H1 (cell line): ENCODE measurements at regions not wholly inside any gene's neighbourhood (a gene's known extent, or its start where the extent isn't known, plus 50 kb on each side); places are given as distances from the start of the nearest gene placed in this dataset.

ENCODE experiments used
- CTCF ChIA-PET: fragments of 300-600 bp; sonication (Branson Sonifier 250); formaldehyde crosslinking; loops from one replicate; lab custom pipeline; 2021; ENCODE audit not compliant: partially characterized antibody; lab: Charles Lee
- POLR2A ChIA-PET: fragments of 300-600 bp; sonication (Branson Sonifier 250); formaldehyde crosslinking; loops from one replicate; lab custom pipeline; 2021; ENCODE audit warnings: inconsistent platforms; ENCODE audit not compliant: partially characterized antibody; lab: Charles Lee
- DNase-seq, 2 experiments: peaks; one replicate each; pipeline versions ENCODE4 v3.0.0 to v3.0.0-alpha.2; 2010 to 2022; ENCODE audit warnings: low spot score in 2 of 2, low read depth in 1 of 2, mixed read lengths in 1 of 2
- FAIRE-seq: peaks from 2 replicates; lab custom pipeline; 2011; peaks lifted over from hg19 to GRCh38; lab: Jason Lieb, UNC
- H2AFZ ChIP-seq: 2 replicates; pipeline ENCODE4 v1.8.1; 2012; ENCODE audit warnings: low read length, inconsistent platforms
- H2AK5ac ChIP-seq: 2 replicates; pipeline ENCODE4 v1.6.1; 2013; ENCODE audit warnings: low read depth, low read length
- H2BK120ac ChIP-seq: replicated peaks from 2 replicates; pipeline ENCODE3; 2013; ENCODE audit warnings: low read depth, low read length, inconsistent platforms
- H2BK12ac ChIP-seq: 2 replicates; pipeline ENCODE4 v1.6.1; 2013; ENCODE audit warnings: low read depth, low read length
- H2BK15ac ChIP-seq: 2 replicates; pipeline ENCODE4 v1.6.1; 2013; ENCODE audit warnings: low read length
- H2BK20ac ChIP-seq: 2 replicates; pipeline ENCODE4 v1.6.1; 2013; ENCODE audit warnings: low read length
- H2BK5ac ChIP-seq: 2 replicates; pipeline ENCODE4 v1.6.1; 2013; ENCODE audit warnings: low read depth, low read length
- H3K14ac ChIP-seq: 2 replicates; pipeline ENCODE4 v1.6.1; 2013; ENCODE audit warnings: inconsistent platforms; ENCODE audit not compliant: insufficient read length
- H3K18ac ChIP-seq: 2 replicates; pipeline ENCODE4 v1.6.1; 2013; ENCODE audit warnings: low read length; ENCODE audit errors: extremely low read depth
- H3K23ac ChIP-seq: 2 replicates; pipeline ENCODE4 v1.6.1; 2013; ENCODE audit warnings: inconsistent platforms; ENCODE audit not compliant: insufficient read length
- H3K23me2 ChIP-seq: 2 replicates; pipeline ENCODE4 v1.6.1; 2013; ENCODE audit warnings: low read depth, low read length
- H3K27ac ChIP-seq: 2 replicates; pipeline ENCODE4 v1.6.1; 2011; ENCODE audit warnings: low read depth, low read length, inconsistent platforms
- H3K27me3 ChIP-seq, 4 experiments: replicated peaks in 1 of 4; 1 replicate in 1 of 4; 2 replicates in 3 of 4; pipeline versions ENCODE4 v1.6.1 to v1.8.1; 2011 to 2013; ENCODE audit warnings: low read length in 3 of 4, mild to moderate bottlenecking in 3 of 4, inconsistent platforms in 2 of 4, mixed read lengths in 2 of 4, moderate library complexity in 1 of 4; ENCODE audit not compliant: control insufficient read depth in 3 of 4, insufficient read depth in 3 of 4; ENCODE audit errors: extremely low read depth in 1 of 4
- H3K36me3 ChIP-seq, 4 experiments: 2 replicates each; pipeline versions ENCODE4 v1.6.1 to v1.8.1; 2011 to 2013; ENCODE audit warnings: mild to moderate bottlenecking in 4 of 4, low read length in 3 of 4, moderate library complexity in 2 of 4, control low read depth in 1 of 4, inconsistent platforms in 1 of 4; ENCODE audit not compliant: insufficient read depth in 4 of 4, control insufficient read depth in 2 of 4
- H3K4ac ChIP-seq: replicated peaks from 2 replicates; pipeline ENCODE3; 2013; ENCODE audit warnings: low read length, low read depth, mixed read lengths, inconsistent platforms; ENCODE audit not compliant: insufficient read length
- H3K4me1 ChIP-seq, 4 experiments: replicated peaks in 1 of 4; 1 replicate in 1 of 4; 2 replicates in 3 of 4; pipeline versions ENCODE4 v1.6.1 to v1.8.1; 2011 to 2013; ENCODE audit warnings: low read length in 3 of 4, inconsistent platforms in 2 of 4, mixed read lengths in 1 of 4; ENCODE audit not compliant: insufficient read depth in 4 of 4, control insufficient read depth in 3 of 4
- H3K4me2 ChIP-seq, 2 experiments: 2 replicates each; pipeline versions ENCODE4 v1.6.1 to v1.8.1; 2011 to 2013; ENCODE audit warnings: low read depth in 2 of 2, low read length in 2 of 2, control low read depth in 1 of 2, inconsistent platforms in 1 of 2, mild to moderate bottlenecking in 1 of 2; ENCODE audit not compliant: insufficient read depth in 1 of 2
- H3K4me3 ChIP-seq, 4 experiments: fragments of 200-600, 300-600 bp in 1 of 4; sonication (generic), shearing (Covaris generic), sonication (Bioruptor Twin) in 1 of 4; 2 replicates each; pipeline versions ENCODE4 v1.5.1 to v1.8.1; 2011 to 2016; ENCODE audit warnings: low read length in 4 of 4, low read depth in 3 of 4, control low read depth in 2 of 4, inconsistent platforms in 2 of 4, mild to moderate bottlenecking in 2 of 4, mixed read lengths in 1 of 4, moderate library complexity in 1 of 4; ENCODE audit not compliant: insufficient read depth in 2 of 4; ENCODE audit errors: extremely low read depth in 1 of 4
- H3K56ac ChIP-seq: replicated peaks from 2 replicates; pipeline ENCODE3; 2013; ENCODE audit warnings: low read depth, mild to moderate bottlenecking, mixed read lengths, low read length, inconsistent platforms; ENCODE audit not compliant: insufficient read length
- H3K79me1 ChIP-seq: 2 replicates; pipeline ENCODE4 v1.6.1; 2013; ENCODE audit warnings: low read depth, low read length, control low read depth
- H3K79me2 ChIP-seq, 2 experiments: 2 replicates each; pipeline versions ENCODE4 v1.6.1 to v1.8.1; 2012 to 2013; ENCODE audit warnings: low read length in 2 of 2, mild to moderate bottlenecking in 2 of 2, inconsistent platforms in 1 of 2; ENCODE audit not compliant: insufficient read depth in 2 of 2, control insufficient read depth in 1 of 2
- H3K9ac ChIP-seq, 4 experiments: replicated peaks in 1 of 4; 1 replicate in 1 of 4; 2 replicates in 3 of 4; pipeline versions ENCODE4 v1.6.1 to v1.8.1; 2011 to 2013; ENCODE audit warnings: low read depth in 3 of 4, low read length in 3 of 4, control low read depth in 2 of 4, mild to moderate bottlenecking in 2 of 4, moderate library complexity in 2 of 4, inconsistent platforms in 1 of 4; ENCODE audit errors: extremely low read depth in 1 of 4
- H3K9me3 ChIP-seq, 2 experiments: 2 replicates each; pipeline versions ENCODE4 v1.6.1 to v1.8.1; 2012 to 2013; ENCODE audit warnings: mild to moderate bottlenecking in 2 of 2, moderate library complexity in 2 of 2, control low read depth in 1 of 2, inconsistent platforms in 1 of 2, low read depth in 1 of 2, low read length in 1 of 2, mixed read lengths in 1 of 2; ENCODE audit not compliant: insufficient read depth in 2 of 2
- H4K20me1 ChIP-seq, 2 experiments: replicated peaks in 1 of 2; 2 replicates each; pipeline versions ENCODE3 to v1.8.1; 2011 to 2013; ENCODE audit warnings: inconsistent platforms in 2 of 2, low read length in 2 of 2, mild to moderate bottlenecking in 1 of 2; ENCODE audit not compliant: insufficient read depth in 2 of 2, control insufficient read depth in 1 of 2
- H4K5ac ChIP-seq: 2 replicates; pipeline ENCODE4 v1.6.1; 2013; ENCODE audit warnings: low read length, low read depth, mixed read lengths, inconsistent platforms; ENCODE audit not compliant: insufficient read length
- H4K8ac ChIP-seq: 2 replicates; pipeline ENCODE4 v1.8.0; 2013; ENCODE audit warnings: mild to moderate bottlenecking, moderate library complexity, low read length, inconsistent platforms; ENCODE audit not compliant: insufficient read depth; ENCODE audit errors: extremely low read depth
- H4K91ac ChIP-seq: replicated peaks from 2 replicates; pipeline ENCODE3; 2013; ENCODE audit warnings: low read length, mixed read lengths, inconsistent platforms; ENCODE audit not compliant: insufficient read length
- FOSL1 ChIP-seq: IDR thresholded peaks from 2 replicates; pipeline ENCODE4 v1.6.1; 2011; ENCODE audit warnings: mild to moderate bottlenecking, low read depth, low read length, moderate library complexity; ENCODE audit not compliant: insufficient read depth
- KDM1A ChIP-seq: fragments of 200-600, 300-600 bp; sonication (generic); IDR thresholded peaks from 2 replicates; pipeline ENCODE4 v1.7.1; 2016; ENCODE audit warnings: mild to moderate bottlenecking, low read length, borderline replicate concordance
- KDM4A ChIP-seq: IDR thresholded peaks from one replicate; pipeline ENCODE4 v1.7.1; 2012; ENCODE audit warnings: low read depth, mild to moderate bottlenecking, moderate library complexity, low read length, inconsistent platforms; ENCODE audit not compliant: severe bottlenecking
- SIRT6 ChIP-seq: IDR thresholded peaks from one replicate; pipeline ENCODE4 v1.7.1; 2012; ENCODE audit warnings: low read length, inconsistent platforms
- WGBS, 2 experiments: shearing (Covaris generic) in 1 of 2; methylation state at CpG; one replicate each; pipeline versions ENCODE4 v1.1.6 to v1.1.7; 2013 to 2015; ENCODE audit warnings: low lambda C conversion rate in 2 of 2, mixed read lengths in 2 of 2, inconsistent platforms in 1 of 2, low coverage in 1 of 2, missing lambda C conversion rate in 1 of 2; ENCODE audit not compliant: insufficient replicate concordance in 2 of 2, insufficient coverage in 1 of 2, insufficient read length in 1 of 2; ENCODE audit errors: extremely low coverage in 1 of 2, missing lambda C conversion rate in 1 of 2; 5-methylcytosine and 5-hydroxymethylcytosine counted together
- TF ChIP-seq, protein P1 (sequence below): IDR thresholded peaks from 2 replicates; pipeline ENCODE4 v1.6.1; 2012; ENCODE audit warnings: low read length, inconsistent platforms

DNA sequence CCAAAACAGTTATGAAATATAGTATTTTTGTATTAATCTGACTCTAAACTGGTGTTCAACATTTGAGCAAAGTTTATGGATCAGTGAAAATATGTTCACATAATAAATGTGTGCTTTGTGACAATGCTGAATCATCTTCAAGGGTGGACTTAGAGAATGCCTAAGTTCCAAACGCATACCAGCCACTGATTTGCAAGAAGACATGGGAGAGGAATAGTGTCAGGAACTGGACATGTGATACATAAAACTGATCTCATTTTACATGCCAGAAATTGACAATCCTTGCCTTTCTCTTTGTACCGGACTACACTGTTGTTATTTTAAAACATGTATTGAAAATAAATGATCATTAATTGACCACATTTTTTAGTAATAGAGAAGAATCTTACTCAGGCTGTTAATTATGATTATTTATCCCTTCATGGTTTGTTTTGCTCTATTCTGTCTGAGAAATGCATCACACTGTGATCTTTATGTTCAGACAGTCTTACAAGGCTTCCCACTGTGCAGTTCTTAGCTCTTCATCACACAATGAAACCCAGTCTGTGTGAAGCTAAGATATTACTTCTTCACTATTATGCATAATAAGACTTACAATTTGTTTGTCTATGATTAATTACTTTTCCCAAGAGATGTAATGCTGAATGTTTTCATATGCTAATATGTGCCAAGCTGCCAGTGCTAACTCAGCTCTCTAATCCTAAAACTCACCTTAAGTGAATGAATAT is 1180.6 kb upstream of the CDH8 start:
- DNase-seq (no peak), FAIRE-seq (no peak)
- no peaks in the 10 kb centered on the region for H3K9me3 ChIP-seq
- no peak overlapping the region for H3K27ac ChIP-seq
- H3K9ac ChIP-seq: no peak overlapping the region
- no peaks in the 10 kb centered on the region for H3K27me3 ChIP-seq
- no peak overlapping the region for H3K56ac ChIP-seq
- H3K23ac ChIP-seq: no peak overlapping the region
- H4K8ac ChIP-seq: no peak overlapping the region
- H3K4ac ChIP-seq: no peak overlapping the region
- H3K23me2 ChIP-seq: no peaks in the 10 kb centered on the region
- no peak overlapping the region for H2BK12ac ChIP-seq
- H3K36me3 ChIP-seq: no peaks in the 10 kb centered on the region
- no peak overlapping the region for H4K5ac ChIP-seq
- CTCF ChIA-PET: no interaction called here
- no peak overlapping the region for H2BK120ac ChIP-seq
- TF ChIP-seq FOSL1: no peak
- TF ChIP-seq KDM4A: no peak
- TF ChIP-seq, protein P1, sequence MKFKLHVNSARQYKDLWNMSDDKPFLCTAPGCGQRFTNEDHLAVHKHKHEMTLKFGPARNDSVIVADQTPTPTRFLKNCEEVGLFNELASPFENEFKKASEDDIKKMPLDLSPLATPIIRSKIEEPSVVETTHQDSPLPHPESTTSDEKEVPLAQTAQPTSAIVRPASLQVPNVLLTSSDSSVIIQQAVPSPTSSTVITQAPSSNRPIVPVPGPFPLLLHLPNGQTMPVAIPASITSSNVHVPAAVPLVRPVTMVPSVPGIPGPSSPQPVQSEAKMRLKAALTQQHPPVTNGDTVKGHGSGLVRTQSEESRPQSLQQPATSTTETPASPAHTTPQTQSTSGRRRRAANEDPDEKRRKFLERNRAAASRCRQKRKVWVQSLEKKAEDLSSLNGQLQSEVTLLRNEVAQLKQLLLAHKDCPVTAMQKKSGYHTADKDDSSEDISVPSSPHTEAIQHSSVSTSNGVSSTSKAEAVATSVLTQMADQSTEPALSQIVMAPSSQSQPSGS: no peak
- no peak for TF ChIP-seq SIRT6
- TF ChIP-seq KDM1A: no peak
- H2BK15ac ChIP-seq: no peak overlapping the region
- no peak overlapping the region for H2BK20ac ChIP-seq
- POLR2A ChIA-PET: no interaction called here
- H3K4me3 ChIP-seq: no peak overlapping the region
- no peak overlapping the region for H4K91ac ChIP-seq
- no peaks in the 10 kb centered on the region for H4K20me1 ChIP-seq
- no peaks in the 10 kb centered on the region for H3K79me1 ChIP-seq
- H3K79me2 ChIP-seq: no peaks in the 10 kb centered on the region
- no peak overlapping the region for H3K4me2 ChIP-seq
- H3K14ac ChIP-seq: no peak overlapping the region
- no peak overlapping the region for H2BK5ac ChIP-seq
- H2AFZ ChIP-seq: no peak overlapping the region
- no peaks in the 10 kb centered on the region for H3K4me1 ChIP-seq
- no peak overlapping the region for H3K18ac ChIP-seq
- no peak overlapping the region for H2AK5ac ChIP-seq
- 89% methylated on average over 2 of the region's 2 CpGs; no CpG with 5 or more reads in 1 of the 2 experiments for WGBS, 2 experiments
